BLaER1 treated with 17β-estradiol and CSF1 and Interleukin-3, amounts not matched to agents 10 nM and 100 nM (cell line): ENCODE measurements at regions not wholly inside any gene's neighbourhood (a gene's known extent, or its start where the extent isn't known, plus 50 kb on each side); places are given as distances from the start of the nearest gene placed in this dataset.

ENCODE experiments used
- H3K27ac ChIP-seq, 11 experiments: shearing (Covaris generic); formaldehyde crosslinking; 2 replicates each; pipeline ENCODE4 v1.8.1; 2022
- H3K27me3 ChIP-seq, 11 experiments: shearing (Covaris generic); formaldehyde crosslinking; 2 replicates each; pipeline ENCODE4 v1.8.1; 2022
- H3K36me3 ChIP-seq, 11 experiments: shearing (Covaris generic); formaldehyde crosslinking; 2 replicates each; pipeline ENCODE4 v1.8.1; 2022
- H3K4me1 ChIP-seq, 10 experiments: shearing (Covaris generic); formaldehyde crosslinking; 2 replicates each; pipeline ENCODE4 v1.8.1; 2022
- H3K4me2 ChIP-seq, 11 experiments: shearing (Covaris generic); formaldehyde crosslinking; 2 replicates each; pipeline ENCODE4 v1.8.1; 2022
- H3K4me3 ChIP-seq, 10 experiments: shearing (Covaris generic); formaldehyde crosslinking; 2 replicates each; pipeline ENCODE4 v1.8.1; 2022
- H3K9ac ChIP-seq, 11 experiments: shearing (Covaris generic); formaldehyde crosslinking; 2 replicates each; pipeline ENCODE4 v1.8.1; 2022
- H3K9me3 ChIP-seq, 11 experiments: shearing (Covaris generic); formaldehyde crosslinking; replicated peaks in 1 of 11; 2 replicates each; pipeline ENCODE4 v1.8.1; 2022
- H4K20me1 ChIP-seq, 11 experiments: shearing (Covaris generic); formaldehyde crosslinking; 2 replicates each; pipeline ENCODE4 v1.8.1; 2022
- Cebpa-rat ChIP-seq, 11 experiments: shearing (Covaris generic); IDR thresholded peaks; 2 replicates each; pipeline ENCODE4 v1.8.1; 2022

GRCh38 chr14:66434464-66434863 lies 51.7 kb upstream of the CCDC196 start:
- Histone ChIP-seq H3K4me3 (no peak overlapping the region), H3K4me1 (no peaks in the 10 kb centered on the region), H3K4me2 (no peak overlapping the region), H3K9ac (no peak overlapping the region), H3K27me3 (no peaks in the 10 kb centered on the region), H3K36me3 (no peaks in the 10 kb centered on the region), H3K27ac (no peak overlapping the region), H3K9me3 (peaks cover 16 to 34% (median 30%) of the 10 kb centered on the region in 11 experiments), H4K20me1 (no peaks in the 10 kb centered on the region)
- no peak for TF ChIP-seq Cebpa-rat (IDR thresholded peaks at IDR 0.05)

DNA sequence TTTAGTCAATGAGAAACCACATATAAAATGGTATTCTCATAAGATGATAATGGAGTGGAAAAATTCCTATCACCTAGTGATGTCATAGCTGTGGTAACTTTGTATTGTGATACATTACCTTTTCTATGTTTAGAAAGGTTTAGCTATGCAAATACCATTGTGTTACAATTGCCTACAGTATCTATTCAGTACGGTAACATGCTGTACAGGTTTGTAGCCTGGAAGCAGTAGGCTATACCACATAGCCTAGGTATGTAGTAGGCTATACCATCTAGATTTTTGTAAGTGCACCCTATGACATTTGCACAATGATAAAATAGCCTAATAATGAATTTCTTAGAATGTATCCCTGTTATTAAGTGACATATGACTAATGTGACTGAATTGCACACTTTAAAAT lies 50.5 kb upstream of the CCDC196 start:
- H3K27ac ChIP-seq, result no peak overlapping the region
- no peaks in the 10 kb centered on the region for H3K4me1 ChIP-seq
- no peaks in the 10 kb centered on the region for H3K27me3 ChIP-seq
- H3K9ac ChIP-seq, result no peak overlapping the region
- no peak for TF ChIP-seq Cebpa-rat (IDR thresholded peaks at IDR 0.05)
- no peaks in the 10 kb centered on the region for H3K36me3 ChIP-seq
- no peaks in the 10 kb centered on the region for H4K20me1 ChIP-seq
- no peak overlapping the region for H3K4me2 ChIP-seq
- H3K9me3 ChIP-seq, result peaks cover 21 to 46% (median 42%) of the 10 kb centered on the region in 11 experiments
- H3K4me3 ChIP-seq, result no peak overlapping the region
